Psoas muscle (tissue), 7 donors: ENCODE measurements at regions not wholly inside any gene's neighbourhood (a gene's known extent, or its start where the extent isn't known, plus 50 kb on each side); places are given as distances from the start of the nearest gene placed in this dataset.

Experiments used
- ATAC-seq, 4 donors: fragments of 200-7000 bp; cut with Tn5 transposase; one replicate each; pipeline ENCODE4 v1.9.1; 2020; ENCODE audit warnings: moderate library complexity in 3 of 4, mild to moderate bottlenecking in 2 of 4
- DNase-seq, 2 donors: peaks; one replicate each; pipeline ENCODE4 v3.0.0-alpha.2; 2020
- H3K27ac ChIP-seq: fragments of 200-600 bp; one replicate; pipeline ENCODE4 v1.8.0; 2022
- H3K27me3 ChIP-seq, 3 donors: fragments of 200-600 bp in 1 of 3; one replicate each; pipeline versions ENCODE4 v1.6.1 to v1.8.0; 2013 to 2022; ENCODE audit warnings: low read length in 2 of 3, mild to moderate bottlenecking in 2 of 3, moderate library complexity in 1 of 3; ENCODE audit not compliant: insufficient read depth in 3 of 3
- H3K36me3 ChIP-seq, 2 donors: fragments of 200-600 bp in 1 of 2; one replicate each; pipeline versions ENCODE4 v1.6.1 to v1.8.0; 2013 to 2022; ENCODE audit warnings: low read depth in 1 of 2, mild to moderate bottlenecking in 1 of 2, moderate library complexity in 1 of 2; ENCODE audit not compliant: insufficient read depth in 1 of 2
- H3K4me1 ChIP-seq: fragments of 200-600 bp; one replicate; pipeline ENCODE4 v1.8.0; 2022
- H3K4me3 ChIP-seq: fragments of 200-600 bp; one replicate; pipeline ENCODE4 v1.8.0; 2022; ENCODE audit warnings: mild to moderate bottlenecking
- H3K9me3 ChIP-seq: fragments of 200-600 bp; one replicate; pipeline ENCODE4 v1.8.0; 2022
- WGBS, 3 donors: extraction: QIAGEN DNeasy Blood & Tissue Kit; methylation state at CpG; one replicate each; pipeline versions ENCODE4 v1.1.6 to v1.1.7; 2013; 5-methylcytosine and 5-hydroxymethylcytosine counted together
- intact Hi-C, 2 donors: fragments of 100-400 bp; cut with DNase I; formaldehyde crosslinking; loops; one replicate each; pipeline versions ENCODE4 v1.11.0 to v1.14.2; 2022
- TF ChIP-seq, protein P1 (sequence below): fragments of 200-600 bp; IDR thresholded peaks from one replicate; pipeline ENCODE4 v1.8.0; 2022; ENCODE audit warnings: antibody characterized with exemption
- donor health status: healthy with polysubstance abuse.
- donor health status: DM: no; HTN: no; CAD: no; lungs with moderate emphysema.
- donor health status: Bipolar disorder and iron deficiency.
- donor health status: healthy.
- donor health status: DM: yes; HTN: yes; CAD: no.
- donor health status: DM: no; HTN: no; CAD: no.
- donor health status: DM: yes; HTN: yes; CAD: no.

GRCh38 chr13:54640719-54641118 lies 1612.1 kb downstream of the OLFM4 start:
- no peak overlapping the region for H3K4me3 ChIP-seq
- H3K27me3 ChIP-seq: no peaks in the 10 kb centered on the region
- no peak overlapping the region for H3K27ac ChIP-seq
- H3K36me3 ChIP-seq: no peaks in the 10 kb centered on the region
- no peaks in the 10 kb centered on the region for H3K4me1 ChIP-seq
- DNase-seq: no peak
- no peak for ATAC-seq
- TF ChIP-seq, protein P1, sequence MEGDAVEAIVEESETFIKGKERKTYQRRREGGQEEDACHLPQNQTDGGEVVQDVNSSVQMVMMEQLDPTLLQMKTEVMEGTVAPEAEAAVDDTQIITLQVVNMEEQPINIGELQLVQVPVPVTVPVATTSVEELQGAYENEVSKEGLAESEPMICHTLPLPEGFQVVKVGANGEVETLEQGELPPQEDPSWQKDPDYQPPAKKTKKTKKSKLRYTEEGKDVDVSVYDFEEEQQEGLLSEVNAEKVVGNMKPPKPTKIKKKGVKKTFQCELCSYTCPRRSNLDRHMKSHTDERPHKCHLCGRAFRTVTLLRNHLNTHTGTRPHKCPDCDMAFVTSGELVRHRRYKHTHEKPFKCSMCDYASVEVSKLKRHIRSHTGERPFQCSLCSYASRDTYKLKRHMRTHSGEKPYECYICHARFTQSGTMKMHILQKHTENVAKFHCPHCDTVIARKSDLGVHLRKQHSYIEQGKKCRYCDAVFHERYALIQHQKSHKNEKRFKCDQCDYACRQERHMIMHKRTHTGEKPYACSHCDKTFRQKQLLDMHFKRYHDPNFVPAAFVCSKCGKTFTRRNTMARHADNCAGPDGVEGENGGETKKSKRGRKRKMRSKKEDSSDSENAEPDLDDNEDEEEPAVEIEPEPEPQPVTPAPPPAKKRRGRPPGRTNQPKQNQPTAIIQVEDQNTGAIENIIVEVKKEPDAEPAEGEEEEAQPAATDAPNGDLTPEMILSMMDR: no peak
- intact Hi-C loops: no loop called here
- no peaks in the 10 kb centered on the region for H3K9me3 ChIP-seq

DNA sequence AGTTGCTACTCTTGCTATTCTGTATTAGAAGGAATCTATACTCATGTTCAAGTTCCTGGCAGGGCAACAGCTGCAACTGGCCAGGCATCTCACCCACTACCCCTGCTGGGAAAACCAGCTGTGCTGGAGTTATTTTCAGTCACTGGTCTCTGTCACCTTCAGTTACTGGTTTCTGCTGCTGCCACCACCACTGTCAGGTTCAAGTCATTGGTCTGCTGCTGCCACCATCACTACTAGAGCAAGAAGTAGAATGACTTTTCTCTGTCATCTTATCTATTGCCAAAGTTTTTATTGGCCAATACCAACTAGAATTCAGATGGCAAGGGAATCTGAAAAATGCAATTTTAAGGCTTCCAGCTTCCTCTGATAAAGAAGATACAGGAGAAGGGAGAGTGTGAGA lies 1615.2 kb downstream of the OLFM4 start:
- Histone ChIP-seq H3K27ac (no peak overlapping the region), H3K27me3 (no peaks in the 10 kb centered on the region), H3K4me1 (no peaks in the 10 kb centered on the region), H3K36me3 (no peaks in the 10 kb centered on the region), H3K9me3 (no peaks in the 10 kb centered on the region), H3K4me3 (no peak overlapping the region)
- DNase-seq: no peak
- TF ChIP-seq, protein P1: no peak
- intact Hi-C loops: no loop called here
- no peak for ATAC-seq

DNA sequence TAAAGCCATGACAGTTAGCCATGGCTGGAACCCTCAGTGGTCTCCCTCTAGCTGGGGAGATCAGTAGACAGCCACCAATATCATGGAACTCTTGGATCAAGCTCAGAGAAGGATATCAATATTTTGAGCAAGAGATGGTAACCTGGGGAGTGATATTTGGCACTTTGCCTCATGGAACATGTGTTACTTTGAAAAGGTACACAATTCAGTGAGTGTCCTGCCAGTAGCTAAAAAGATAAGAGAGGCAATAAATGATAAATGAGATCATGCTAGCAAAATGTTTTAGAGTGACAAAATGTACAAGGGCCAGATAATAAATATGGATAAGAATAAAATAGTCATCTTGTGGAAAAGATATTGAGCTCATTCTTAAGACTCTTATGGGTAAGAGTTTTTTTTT lies 1618.7 kb downstream of the OLFM4 start:
- H3K27ac ChIP-seq: no peak overlapping the region
- ATAC-seq (no peak), DNase-seq (no peak)
- H3K4me1 ChIP-seq: no peaks in the 10 kb centered on the region
- no peaks in the 10 kb centered on the region for H3K27me3 ChIP-seq
- intact Hi-C loops: no loop called here
- H3K36me3 ChIP-seq: no peaks in the 10 kb centered on the region
- TF ChIP-seq, protein P1: no peak
- no peak overlapping the region for H3K4me3 ChIP-seq
- no peaks in the 10 kb centered on the region for H3K9me3 ChIP-seq

DNA sequence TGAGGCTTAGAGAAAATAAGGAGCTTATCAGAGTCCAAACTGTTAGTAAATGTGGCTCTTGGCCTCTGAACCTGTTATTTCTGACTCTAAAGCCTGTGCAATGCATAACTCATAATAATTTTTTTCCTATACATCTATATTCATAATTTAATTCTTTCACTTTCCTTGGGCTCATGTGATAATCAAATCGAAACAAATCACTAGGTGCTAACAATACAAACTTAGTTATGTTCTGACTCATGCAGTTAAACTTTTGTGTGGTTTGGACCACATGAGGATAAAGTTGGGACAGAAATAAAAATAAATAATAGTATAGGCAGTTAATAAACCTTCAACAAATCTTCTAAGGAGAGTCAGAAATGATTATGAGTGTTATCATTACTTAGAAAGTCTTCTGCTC lies 1629.0 kb downstream of the OLFM4 start:
- Histone ChIP-seq H3K27me3 (no peaks in the 10 kb centered on the region), H3K4me3 (no peak overlapping the region), H3K36me3 (no peaks in the 10 kb centered on the region), H3K27ac (no peak overlapping the region), H3K9me3 (no peaks in the 10 kb centered on the region), H3K4me1 (no peaks in the 10 kb centered on the region)
- ATAC-seq: no peak
- WGBS, 3 donors: 67 to 86% (median 84%) methylated on average over 1 of the region's 1 CpG
- TF ChIP-seq, protein P1: no peak
- intact Hi-C loops: no loop called here
- DNase-seq: no peak

GRCh38 chr13:54658771-54659170 lies 1630.2 kb downstream of the OLFM4 start:
- no peak for ATAC-seq
- H3K36me3 ChIP-seq: no peaks in the 10 kb centered on the region
- 90 to 95% (median 93%) methylated on average over 17 of the region's 17 CpGs for WGBS, 3 donors

More at GRCh38 chr13:54658771-54659170, 1630.2 kb downstream of the OLFM4 start:
- Histone ChIP-seq H3K4me1 (no peaks in the 10 kb centered on the region), H3K27me3 (no peaks in the 10 kb centered on the region), H3K4me3 (no peak overlapping the region), H3K9me3 (no peaks in the 10 kb centered on the region), H3K27ac (no peak overlapping the region)
- intact Hi-C loops: no loop called here
- TF ChIP-seq, protein P1: no peak
- DNase-seq: no peak
